Sigmoid colon (tissue), 6 donors: ENCODE measurements at regions not wholly inside any gene's neighbourhood (a gene's known extent, or its start where the extent isn't known, plus 50 kb on each side); places are given as distances from the start of the nearest gene placed in this dataset.
A peak's percentile ranks its signal among the peaks of the same experiment; 100 is the strongest.

Experiments
- DNase-seq: peaks from one replicate; pipeline ENCODE4 v3.0.0-alpha.2; 2019
- H3K27ac ChIP-seq, 4 donors: fragments of 200-600 bp; sonication (generic); one replicate each; pipeline ENCODE4 v1.5.1; 2016 to 2019; ENCODE audit warnings: mild to moderate bottlenecking in 1 of 4
- H3K27me3 ChIP-seq, 3 donors: fragments of 200-600 bp; sonication (generic); one replicate each; pipeline ENCODE4 v1.5.1; 2019; ENCODE audit warnings: mild to moderate bottlenecking in 1 of 3
- H3K36me3 ChIP-seq, 4 donors: fragments of 200-600 bp; sonication (generic); one replicate each; pipeline ENCODE4 v1.5.1; 2016 to 2019
- H3K4me1 ChIP-seq, 4 donors: fragments of 200-600 bp; sonication (generic); one replicate each; pipeline ENCODE4 v1.5.1; 2017 to 2019
- H3K4me3 ChIP-seq, 4 donors: fragments of 200-600 bp; sonication (generic); one replicate each; pipeline ENCODE4 v1.5.1; 2017 to 2019; ENCODE audit warnings: mild to moderate bottlenecking in 2 of 4, moderate library complexity in 1 of 4
- H3K9me3 ChIP-seq, 4 donors: fragments of 200-600 bp in 3 of 4; sonication (generic) in 3 of 4; one replicate each; pipeline versions ENCODE4 v1.5.1 to v1.6.1; 2013 to 2019
- CTCF ChIP-seq, 4 experiments: fragments of 450-650 bp in 3 of 4; fragments of 200-600 bp in 1 of 4; IDR thresholded peaks; one replicate each; pipeline ENCODE4 v1.5.1; 2016 to 2019; ENCODE audit warnings: antibody characterized with exemption in 4 of 4, mild to moderate bottlenecking in 3 of 4, moderate library complexity in 2 of 4
- EP300 ChIP-seq, 4 donors: sonication (generic); formaldehyde crosslinking; IDR thresholded peaks; one replicate each; pipeline ENCODE4 v1.6.1; 2017; ENCODE audit warnings: antibody characterized with exemption in 4 of 4
- POLR2A ChIP-seq, 2 donors: fragments of 450-650 bp; IDR thresholded peaks; one replicate each; pipeline ENCODE4 v1.6.1; 2016; ENCODE audit warnings: antibody characterized with exemption in 2 of 2, mild to moderate bottlenecking in 2 of 2, moderate library complexity in 2 of 2
- POLR2AphosphoS5 ChIP-seq, 4 donors: sonication (generic); formaldehyde crosslinking; IDR thresholded peaks; one replicate each; pipeline ENCODE4 v1.6.1; 2017; ENCODE audit warnings: antibody characterized with exemption in 4 of 4
- WGBS, 2 donors: extraction: QIAGEN DNeasy Blood & Tissue Kit; methylation state at CpG; one replicate each; pipeline ENCODE4 v1.1.7; 2013; 5-methylcytosine and 5-hydroxymethylcytosine counted together
- intact Hi-C: fragments of 100-400 bp; cut with DNase I; formaldehyde crosslinking; loops from one replicate; pipeline ENCODE4 v1.15.1; 2023
- donor health status: healthy with polysubstance abuse.
- donor health status: healthy.

- DNase-seq = no peak
- no peak overlapping the region for H3K27ac ChIP-seq
- no peaks in the 10 kb centered on the region for H3K4me1 ChIP-seq
- WGBS, 2 donors = 73 to 81% methylated on average over 3 of the region's 3 CpGs
- no peak for TF ChIP-seq POLR2A (IDR thresholded peaks at IDR 0.05)
- TF ChIP-seq POLR2AphosphoS5 (IDR thresholded peaks at IDR 0.05) = no peak
- TF ChIP-seq EP300 (IDR thresholded peaks at IDR 0.05) = no peak
- TF ChIP-seq CTCF (IDR thresholded peaks at IDR 0.05) = no peak
- H3K4me3 ChIP-seq = no peak overlapping the region
- H3K27me3 ChIP-seq = no peaks in the 10 kb centered on the region
- intact Hi-C loops = no loop called here
- no peaks in the 10 kb centered on the region for H3K9me3 ChIP-seq
- H3K36me3 ChIP-seq = no peaks in the 10 kb centered on the region
These were observed 899.7 kb upstream of the GCFC2 start for GRCh38 chr2:76610451-76610850.

- Histone ChIP-seq H3K27ac (no peak overlapping the region), H3K27me3 (no peaks in the 10 kb centered on the region), H3K4me1 (no peaks in the 10 kb centered on the region), H3K4me3 (no peak overlapping the region), H3K36me3 (no peaks in the 10 kb centered on the region), H3K9me3 (no peaks in the 10 kb centered on the region)
- intact Hi-C loops = loop anchor here (5.0 kb wide), 1 partner anchor 813 kb away; no protein-coding TSS in a partner anchor
- no peak for DNase-seq
- WGBS, 2 donors = 4 to 16% methylated on average over 4 of the region's 4 CpGs
- TF ChIP-seq EP300 (IDR thresholded peaks at IDR 0.05) (no peak), CTCF (IDR thresholded peaks at IDR 0.05) (peak; percentile 16 to 51 (median 36))
These were observed 889.1 kb upstream of the GCFC2 start for GRCh38 chr2:76599732-76600368.

GRCh38 chr2:76584474-76584873, 873.8 kb upstream of the GCFC2 start:
- no peak for DNase-seq
- no peaks in the 10 kb centered on the region for H3K36me3 ChIP-seq
- TF ChIP-seq CTCF (IDR thresholded peaks at IDR 0.05) (no peak), POLR2A (IDR thresholded peaks at IDR 0.05) (no peak), EP300 (IDR thresholded peaks at IDR 0.05) (no peak)
- intact Hi-C loops = no loop called here
- H3K9me3 ChIP-seq = no peaks in the 10 kb centered on the region
- no peaks in the 10 kb centered on the region for H3K27me3 ChIP-seq
- no peaks in the 10 kb centered on the region for H3K4me1 ChIP-seq
- WGBS, 2 donors = 51 to 71% methylated on average over 3 of the region's 3 CpGs
- H3K27ac ChIP-seq = no peak overlapping the region
- H3K4me3 ChIP-seq = no peak overlapping the region

- peak; percentile 40 for DNase-seq
- H3K27ac ChIP-seq = no peak overlapping the region
- H3K4me3 ChIP-seq = no peak overlapping the region
- H3K9me3 ChIP-seq = no peaks in the 10 kb centered on the region
- 87 to 94% methylated on average over 3 of the region's 3 CpGs for WGBS, 2 donors
- no peak for TF ChIP-seq CTCF (IDR thresholded peaks at IDR 0.05)
- no peak for TF ChIP-seq POLR2AphosphoS5 (IDR thresholded peaks at IDR 0.05)
- TF ChIP-seq POLR2A (IDR thresholded peaks at IDR 0.05) = no peak
- no peak for TF ChIP-seq EP300 (IDR thresholded peaks at IDR 0.05)
- H3K27me3 ChIP-seq = no peaks in the 10 kb centered on the region
- no peaks in the 10 kb centered on the region for H3K36me3 ChIP-seq
- intact Hi-C loops = no loop called here
- no peaks in the 10 kb centered on the region for H3K4me1 ChIP-seq
These were observed 869.2 kb upstream of the GCFC2 start for GRCh38 chr2:76579911-76580310.

GRCh38 chr2:76572981-76573380, 862.3 kb upstream of the GCFC2 start:
- no peak for TF ChIP-seq EP300 (IDR thresholded peaks at IDR 0.05)
- TF ChIP-seq POLR2A (IDR thresholded peaks at IDR 0.05) = no peak
- no peak for TF ChIP-seq CTCF (IDR thresholded peaks at IDR 0.05)
- TF ChIP-seq POLR2AphosphoS5 (IDR thresholded peaks at IDR 0.05) = no peak
- no peaks in the 10 kb centered on the region for H3K27me3 ChIP-seq
- 71 to 80% methylated on average over 2 of the region's 2 CpGs for WGBS, 2 donors
- H3K4me3 ChIP-seq = no peak overlapping the region
- intact Hi-C loops = no loop called here
- no peak overlapping the region for H3K27ac ChIP-seq
- no peaks in the 10 kb centered on the region for H3K36me3 ChIP-seq
- no peaks in the 10 kb centered on the region for H3K4me1 ChIP-seq
- no peak for DNase-seq
- no peaks in the 10 kb centered on the region for H3K9me3 ChIP-seq
